HepG2 (cell line): ENCODE measurements at regions not wholly inside any gene's neighbourhood (a gene's known extent, or its start where the extent isn't known, plus 50 kb on each side); places are given as distances from the start of the nearest gene placed in this dataset.

Source experiments
- ADNP ChIP-seq: sonication (generic); formaldehyde crosslinking; IDR thresholded peaks from 2 replicates; pipeline ENCODE4 v1.4.0; 2020; ENCODE audit warnings: missing genetic modification reagents
- CCAR2 ChIP-seq: fragments of 200-400 bp; formaldehyde crosslinking; optimal IDR thresholded peaks from 2 replicates; pipeline ENCODE3; 2018; ENCODE audit warnings: low read depth, mild to moderate bottlenecking, low read length, moderate library complexity
- EHMT2 ChIP-seq: fragments of 200-600 bp; sonication (generic); IDR thresholded peaks from 2 replicates; pipeline ENCODE4 v1.7.0; 2017; ENCODE audit warnings: antibody characterized with exemption, low read depth, low read length, borderline replicate concordance
- KLF12 ChIP-seq: sonication (generic); formaldehyde crosslinking; IDR thresholded peaks from 2 replicates; pipeline ENCODE4 v1.4.0; 2020; ENCODE audit warnings: missing genetic modification reagents, borderline replicate concordance
- KLF16 ChIP-seq, 2 experiments: sonication (generic) in 1 of 2; formaldehyde crosslinking in 1 of 2; IDR thresholded peaks; 2 replicates each; pipeline versions ENCODE4 v1.6.1 to v1.8.0; 2016 to 2023; ENCODE audit warnings: missing genetic modification reagents in 2 of 2, missing compliant biosample characterization in 1 of 2
- MAFF ChIP-seq: IDR thresholded peaks from 2 replicates; pipeline ENCODE4 v1.6.1; 2011; ENCODE audit warnings: low read depth, low read length, improper control_type of control experiment
- MLX ChIP-seq: IDR thresholded peaks from 2 replicates; pipeline ENCODE4 v1.6.1; 2016
- PAF1 ChIP-seq: IDR thresholded peaks from 2 replicates; pipeline ENCODE4 v1.6.1; 2016; ENCODE audit warnings: missing genetic modification reagents, missing compliant biosample characterization
- RXRA ChIP-seq: sonication (generic); formaldehyde crosslinking; IDR thresholded peaks from 2 replicates; pipeline ENCODE4 v1.5.1; 2020; ENCODE audit warnings: missing genetic modification reagents
- SYNCRIP ChIP-seq: fragments of 200-400 bp; formaldehyde crosslinking; IDR thresholded peaks from 2 replicates; pipeline ENCODE4 v1.6.1; 2018; ENCODE audit warnings: mild to moderate bottlenecking, low read depth, low read length; ENCODE audit not compliant: insufficient read depth
- TP53 ChIP-seq: sonication (generic); formaldehyde crosslinking; conservative IDR thresholded peaks from 2 replicates; pipeline ENCODE4 v1.4.0; 2020; ENCODE audit warnings: missing genetic modification reagents
- TSC22D2 ChIP-seq: sonication (generic); formaldehyde crosslinking; IDR thresholded peaks from 2 replicates; pipeline ENCODE4 v1.5.1; 2020; ENCODE audit warnings: missing genetic modification reagents, mild to moderate bottlenecking, borderline replicate concordance
- U2AF2 ChIP-seq: fragments of 200-400 bp; formaldehyde crosslinking; IDR thresholded peaks from 2 replicates; pipeline ENCODE4 v1.6.1; 2017; ENCODE audit warnings: low read depth, mild to moderate bottlenecking, low read length
- ZBTB33 ChIP-seq: sonication (generic); formaldehyde crosslinking; IDR thresholded peaks from 2 replicates; pipeline ENCODE4 v1.4.0; 2020; ENCODE audit warnings: missing genetic modification reagents
- ZC3H4 ChIP-seq: sonication (generic); formaldehyde crosslinking; IDR thresholded peaks from 2 replicates; pipeline ENCODE4 v1.4.0; 2020; ENCODE audit warnings: missing genetic modification reagents, borderline replicate concordance
- ZNF326 ChIP-seq: sonication (generic); formaldehyde crosslinking; IDR thresholded peaks from 2 replicates; pipeline ENCODE4 v1.4.0; 2020; ENCODE audit warnings: missing genetic modification reagents, borderline replicate concordance
- ZNF331 ChIP-seq: sonication (generic); formaldehyde crosslinking; IDR thresholded peaks from 2 replicates; pipeline ENCODE4 v1.4.0; 2020; ENCODE audit warnings: missing genetic modification reagents
- ZNF501 ChIP-seq: sonication (generic); formaldehyde crosslinking; IDR thresholded peaks from 2 replicates; pipeline ENCODE4 v1.5.1; 2020; ENCODE audit warnings: mild to moderate bottlenecking, moderate library complexity, missing genetic modification reagents
- ZNF7 ChIP-seq: IDR thresholded peaks from 2 replicates; pipeline ENCODE4 v1.6.1; 2016; ENCODE audit warnings: missing biosample characterization, missing genetic modification reagents
- ZNF746 ChIP-seq: sonication (generic); formaldehyde crosslinking; IDR thresholded peaks from 2 replicates; pipeline ENCODE4 v1.8.0; 2022; ENCODE audit warnings: mild to moderate bottlenecking, missing genetic modification reagents
- TF ChIP-seq, protein P1 (sequence below): sonication (generic); formaldehyde crosslinking; IDR thresholded peaks from 2 replicates; pipeline ENCODE4 v1.5.0; 2020; ENCODE audit warnings: mild to moderate bottlenecking, missing genetic modification reagents

DNA sequence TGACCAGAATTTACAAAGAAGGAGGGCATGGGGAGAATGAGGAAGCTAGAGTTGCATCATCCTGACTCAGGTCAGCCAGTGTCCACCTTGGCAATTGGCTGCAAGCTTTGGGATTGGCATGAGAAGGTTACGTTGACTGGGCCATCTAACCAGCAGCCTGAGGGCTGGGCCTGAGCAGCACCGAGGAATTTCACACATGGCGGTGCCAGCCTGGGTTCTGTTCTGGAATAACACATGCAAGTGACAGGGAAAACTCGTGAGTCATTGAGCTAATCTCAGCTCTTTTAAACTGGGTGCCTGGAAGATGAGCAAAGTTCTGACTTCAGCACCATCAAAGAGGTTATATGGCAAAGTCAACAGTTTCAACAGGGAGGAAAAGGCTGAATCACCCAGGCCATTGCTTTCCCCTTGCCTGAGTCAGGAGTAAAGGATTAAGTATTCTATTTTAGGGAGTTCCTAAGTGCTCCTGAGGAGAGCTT, 543.2 kb upstream of the TBX3 start (continued):
- TF ChIP-seq ZBTB33 (CRISPR knock-in tag) (no peak), RXRA (CRISPR knock-in tag) (no peak), ZNF326 (CRISPR knock-in tag) (no peak), KLF16 (CRISPR knock-in tag; IDR thresholded peaks at IDR 0.05) (0 out of 4 replicates have a peak, but pooled peaks of 1 of the 2 experiments have one; percentile 26), EHMT2 (no peak), U2AF2 (no peak), PAF1 (no peak), MLX (CRISPR knock-in tag) (no peak), CCAR2 (no peak), KLF12 (CRISPR knock-in tag) (no peak), TP53 (CRISPR knock-in tag) (no peak), ZNF331 (CRISPR knock-in tag) (no peak), TSC22D2 (no peak), ZNF746 (CRISPR knock-in tag) (no peak), MAFF (peak; percentile 60; the same call in 1 of the 2 replicates), ZNF501 (CRISPR knock-in tag) (0 out of 2 replicates have a peak, but pooled peaks have one; percentile 14), SYNCRIP (no peak), ZC3H4 (no peak), ADNP (CRISPR knock-in tag) (no peak), ZNF7 (CRISPR knock-in tag) (0 out of 2 replicates have a peak, but pooled peaks have one; percentile 16)
- TF ChIP-seq, protein P1, sequence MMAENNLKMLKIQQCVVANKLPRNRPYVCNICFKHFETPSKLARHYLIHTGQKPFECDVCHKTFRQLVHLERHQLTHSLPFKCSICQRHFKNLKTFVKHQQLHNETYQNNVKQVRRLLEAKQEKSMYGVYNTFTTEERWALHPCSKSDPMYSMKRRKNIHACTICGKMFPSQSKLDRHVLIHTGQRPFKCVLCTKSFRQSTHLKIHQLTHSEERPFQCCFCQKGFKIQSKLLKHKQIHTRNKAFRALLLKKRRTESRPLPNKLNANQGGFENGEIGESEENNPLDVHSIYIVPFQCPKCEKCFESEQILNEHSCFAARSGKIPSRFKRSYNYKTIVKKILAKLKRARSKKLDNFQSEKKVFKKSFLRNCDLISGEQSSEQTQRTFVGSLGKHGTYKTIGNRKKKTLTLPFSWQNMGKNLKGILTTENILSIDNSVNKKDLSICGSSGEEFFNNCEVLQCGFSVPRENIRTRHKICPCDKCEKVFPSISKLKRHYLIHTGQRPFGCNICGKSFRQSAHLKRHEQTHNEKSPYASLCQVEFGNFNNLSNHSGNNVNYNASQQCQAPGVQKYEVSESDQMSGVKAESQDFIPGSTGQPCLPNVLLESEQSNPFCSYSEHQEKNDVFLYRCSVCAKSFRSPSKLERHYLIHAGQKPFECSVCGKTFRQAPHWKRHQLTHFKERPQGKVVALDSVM: no peak
